ENCODE measurements at regions not wholly inside any gene's neighbourhood (a gene's known extent, or its start where the extent isn't known, plus 50 kb on each side); places are given as distances from the start of the nearest gene placed in this dataset.

GRCh38 chr6:7664003-7664402 lies 61.9 kb upstream of the BMP6 start:
- no peaks in the 10 kb centered on the region for H3K27me3 ChIP-seq (ENCODE audit: insufficient read depth, low read length, poor library complexity, severe bottlenecking)
- no peaks in the 10 kb centered on the region for H3K36me3 Mint-ChIP-seq
- no peak for DNase-seq
- no peaks in the 10 kb centered on the region for H3K4me1 ChIP-seq (ENCODE audit: insufficient read depth, low read length)
- H3K36me3 ChIP-seq (ENCODE audit: insufficient read depth, low read length): no peaks in the 10 kb centered on the region
- no peak overlapping the region for H3K27ac Mint-ChIP-seq
- POLR2A ChIA-PET: no interaction called here
- CTCF ChIA-PET: no interaction called here
- H3K9me3 Mint-ChIP-seq: peaks cover 0 to 4% (median 0%) of the 10 kb centered on the region in 5 donors
- no peak overlapping the region for H3K27ac ChIP-seq (ENCODE audit: low read depth, low read length)
- H3K9me3 ChIP-seq (ENCODE audit: low read length): no peaks in the 10 kb centered on the region
- no peaks in the 10 kb centered on the region for H3K4me1 Mint-ChIP-seq
- no peak overlapping the region for H3K4me3 Mint-ChIP-seq
- H3K4me3 ChIP-seq (ENCODE audit: low read length): no peak overlapping the region
- H3K27me3 Mint-ChIP-seq: peaks cover 10 to 39% of the 10 kb centered on the region in 2 donors

DNA sequence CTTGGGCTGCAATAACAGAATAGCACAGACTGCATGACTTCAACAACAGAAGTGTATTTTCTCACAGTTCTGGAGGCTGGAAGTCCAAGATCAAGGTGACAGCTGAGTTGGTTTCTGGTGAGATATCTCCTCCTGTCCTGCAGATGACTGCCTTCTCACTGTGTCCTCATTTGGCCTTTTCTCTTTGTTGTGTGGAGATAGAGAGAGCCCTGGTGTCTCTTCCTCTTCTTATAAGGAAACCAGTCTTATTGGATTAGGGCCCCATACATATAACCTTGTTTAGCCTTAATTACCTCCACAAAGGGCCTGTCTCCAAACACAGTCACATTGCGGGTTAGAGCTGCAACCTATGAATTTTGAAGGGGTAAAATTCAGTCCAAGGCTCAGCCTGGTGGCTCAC lies 57.0 kb upstream of the BMP6 start:
- CTCF ChIA-PET: no interaction called here
- DNase-seq: no peak
- Histone ChIP-seq H3K9me3 (ENCODE audit: low read length) (no peaks in the 10 kb centered on the region), H3K27ac (ENCODE audit: low read depth, low read length) (no peak overlapping the region), H3K27me3 (ENCODE audit: insufficient read depth, low read length, poor library complexity, severe bottlenecking) (no peaks in the 10 kb centered on the region), H3K4me3 (ENCODE audit: low read length) (no peak overlapping the region), H3K4me1 (ENCODE audit: insufficient read depth, low read length) (no peaks in the 10 kb centered on the region), H3K36me3 (ENCODE audit: insufficient read depth, low read length) (no peaks in the 10 kb centered on the region)
- peaks cover 2 to 21% of the 10 kb centered on the region in 2 donors for H3K27me3 Mint-ChIP-seq
- H3K4me3 Mint-ChIP-seq: no peak overlapping the region
- H3K9me3 Mint-ChIP-seq: peaks cover 0 to 5% (median 0%) of the 10 kb centered on the region in 5 donors
- no peak overlapping the region for H3K27ac Mint-ChIP-seq
- H3K36me3 Mint-ChIP-seq: no peaks in the 10 kb centered on the region
- H3K4me1 Mint-ChIP-seq: no peaks in the 10 kb centered on the region
- POLR2A ChIA-PET: no interaction called here

DNA sequence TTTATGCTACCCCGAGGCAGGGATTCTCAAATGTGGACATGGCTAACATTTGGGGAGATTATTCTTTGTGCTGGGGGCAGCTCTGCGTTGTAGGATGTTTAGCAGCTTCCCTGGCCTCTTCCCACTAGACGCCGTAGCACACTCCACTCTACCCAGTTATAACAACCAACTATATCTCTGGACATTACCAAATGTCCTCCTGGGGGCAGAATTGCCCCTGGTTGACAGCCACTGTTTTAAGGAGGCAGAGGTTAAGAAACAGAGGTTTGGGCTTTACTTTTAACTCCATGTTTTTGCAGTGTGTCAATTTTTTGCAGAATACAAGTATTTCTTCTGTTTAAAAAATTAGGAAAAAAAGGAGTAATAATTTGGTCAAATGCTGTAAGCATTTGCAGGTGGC lies 56.2 kb upstream of the BMP6 start:
- Histone ChIP-seq H3K27ac (ENCODE audit: low read depth, low read length) (no peak overlapping the region), H3K27me3 (ENCODE audit: insufficient read depth, low read length, poor library complexity, severe bottlenecking) (no peaks in the 10 kb centered on the region), H3K36me3 (ENCODE audit: insufficient read depth, low read length) (no peaks in the 10 kb centered on the region), H3K4me1 (ENCODE audit: insufficient read depth, low read length) (no peaks in the 10 kb centered on the region), H3K9me3 (ENCODE audit: low read length) (no peaks in the 10 kb centered on the region), H3K4me3 (ENCODE audit: low read length) (no peak overlapping the region)
- Mint-ChIP-seq H3K27ac (no peak overlapping the region), H3K9me3 (peaks cover 0 to 5% (median 0%) of the 10 kb centered on the region in 5 donors), H3K4me3 (no peak overlapping the region), H3K27me3 (peaks cover 2 to 22% of the 10 kb centered on the region in 2 donors), H3K4me1 (no peaks in the 10 kb centered on the region), H3K36me3 (no peaks in the 10 kb centered on the region)
- no peak for DNase-seq
- ChIA-PET CTCF (no interaction called here), POLR2A (interaction anchor here (0.7 kb wide), 1 partner anchor 337 kb away, joined by 6 read pairs; no protein-coding TSS in a partner anchor)

- Histone ChIP-seq H3K36me3 (ENCODE audit: insufficient read depth, low read length) (no peaks in the 10 kb centered on the region), H3K4me3 (ENCODE audit: low read length) (no peak overlapping the region), H3K4me1 (ENCODE audit: insufficient read depth, low read length) (no peaks in the 10 kb centered on the region), H3K27me3 (ENCODE audit: insufficient read depth, low read length, poor library complexity, severe bottlenecking) (no peaks in the 10 kb centered on the region), H3K9me3 (ENCODE audit: low read length) (no peaks in the 10 kb centered on the region), H3K27ac (ENCODE audit: low read depth, low read length) (no peak overlapping the region)
- Mint-ChIP-seq H3K27me3 (peaks cover 4 to 29% of the 10 kb centered on the region in 2 donors), H3K27ac (no peak overlapping the region), H3K4me3 (no peak overlapping the region), H3K36me3 (no peaks in the 10 kb centered on the region), H3K4me1 (no peaks in the 10 kb centered on the region), H3K9me3 (peaks cover 0 to 3% (median 0%) of the 10 kb centered on the region in 5 donors)
- ChIA-PET CTCF (no interaction called here), POLR2A (no interaction called here)
- no peak for DNase-seq
Measured at GRCh38 chr6:7671076-7671475, 54.8 kb upstream of the BMP6 start.

GRCh38 chr6:7671581-7671980 lies 54.3 kb upstream of the BMP6 start:
- Histone ChIP-seq H3K27me3 (ENCODE audit: insufficient read depth, low read length, poor library complexity, severe bottlenecking) (no peaks in the 10 kb centered on the region), H3K4me3 (ENCODE audit: low read length) (no peak overlapping the region), H3K27ac (ENCODE audit: low read depth, low read length) (no peak overlapping the region), H3K4me1 (ENCODE audit: insufficient read depth, low read length) (no peaks in the 10 kb centered on the region), H3K36me3 (ENCODE audit: insufficient read depth, low read length) (no peaks in the 10 kb centered on the region), H3K9me3 (ENCODE audit: low read length) (no peaks in the 10 kb centered on the region)
- ChIA-PET POLR2A (no interaction called here), CTCF (no interaction called here)
- no peaks in the 10 kb centered on the region for H3K4me1 Mint-ChIP-seq
- H3K27ac Mint-ChIP-seq: no peak overlapping the region
- H3K36me3 Mint-ChIP-seq: no peaks in the 10 kb centered on the region
- H3K27me3 Mint-ChIP-seq: peaks cover 4 to 27% of the 10 kb centered on the region in 2 donors
- peaks cover 0 to 3% (median 0%) of the 10 kb centered on the region in 5 donors for H3K9me3 Mint-ChIP-seq
- DNase-seq: no peak
- no peak overlapping the region for H3K4me3 Mint-ChIP-seq

GRCh38 chr6:7672066-7673062 lies 53.5 kb upstream of the BMP6 start:
- Histone ChIP-seq H3K27me3 (ENCODE audit: insufficient read depth, low read length, poor library complexity, severe bottlenecking) (no peaks in the 10 kb centered on the region), H3K9me3 (ENCODE audit: low read length) (no peaks in the 10 kb centered on the region), H3K4me3 (ENCODE audit: low read length) (no peak overlapping the region), H3K4me1 (ENCODE audit: insufficient read depth, low read length) (no peaks in the 10 kb centered on the region), H3K36me3 (ENCODE audit: insufficient read depth, low read length) (no peaks in the 10 kb centered on the region), H3K27ac (ENCODE audit: low read depth, low read length) (no peak overlapping the region)
- no peak for DNase-seq
- no peaks in the 10 kb centered on the region for H3K4me1 Mint-ChIP-seq
- H3K27ac Mint-ChIP-seq: no peak overlapping the region
- H3K27me3 Mint-ChIP-seq: peaks cover 4 to 21% of the 10 kb centered on the region in 2 donors
- H3K9me3 Mint-ChIP-seq: peaks cover 0 to 3% (median 0%) of the 10 kb centered on the region in 5 donors
- CTCF ChIA-PET: no interaction called here
- no peak overlapping the region for H3K4me3 Mint-ChIP-seq
- no peaks in the 10 kb centered on the region for H3K36me3 Mint-ChIP-seq
- POLR2A ChIA-PET: no interaction called here

GRCh38 chr6:7673063-7673536 lies 52.8 kb upstream of the BMP6 start:
- Histone ChIP-seq H3K4me3 (ENCODE audit: low read length) (no peak overlapping the region), H3K36me3 (ENCODE audit: insufficient read depth, low read length) (no peaks in the 10 kb centered on the region), H3K27me3 (ENCODE audit: insufficient read depth, low read length, poor library complexity, severe bottlenecking) (no peaks in the 10 kb centered on the region), H3K27ac (ENCODE audit: low read depth, low read length) (no peak overlapping the region), H3K9me3 (ENCODE audit: low read length) (no peaks in the 10 kb centered on the region), H3K4me1 (ENCODE audit: insufficient read depth, low read length) (no peaks in the 10 kb centered on the region)
- ChIA-PET POLR2A (no interaction called here), CTCF (no interaction called here)
- no peak for DNase-seq
- Mint-ChIP-seq H3K4me1 (no peaks in the 10 kb centered on the region), H3K27ac (no peak overlapping the region), H3K9me3 (peaks cover 0 to 3% (median 0%) of the 10 kb centered on the region in 5 donors), H3K4me3 (no peak overlapping the region), H3K36me3 (no peaks in the 10 kb centered on the region), H3K27me3 (peaks cover 4 to 20% of the 10 kb centered on the region in 2 donors)

DNA sequence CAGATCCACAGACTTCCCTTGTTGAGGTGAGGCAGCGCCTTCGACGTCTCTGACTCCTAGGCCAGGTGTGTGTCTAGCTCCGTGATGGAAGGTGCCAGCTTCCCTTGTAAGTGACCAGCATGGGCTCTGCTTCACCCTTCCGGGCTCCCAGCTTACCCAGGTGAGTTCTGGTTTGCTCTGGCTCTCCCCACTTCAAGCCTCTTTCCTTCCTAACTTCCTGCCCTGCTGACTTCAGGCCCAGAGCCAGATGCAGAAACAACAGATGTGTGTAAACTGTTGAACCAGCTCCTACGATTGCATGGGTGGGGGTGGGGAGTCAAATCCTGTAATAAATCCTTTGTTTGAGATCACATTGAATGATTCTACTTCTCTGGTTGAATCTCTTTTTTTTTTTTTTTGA lies 51.6 kb upstream of the BMP6 start:
- Mint-ChIP-seq H3K36me3 (no peaks in the 10 kb centered on the region), H3K4me3 (no peak overlapping the region), H3K27ac (no peak overlapping the region), H3K9me3 (peaks cover 0 to 3% (median 0%) of the 10 kb centered on the region in 5 donors), H3K27me3 (peaks cover 8 to 25% of the 10 kb centered on the region in 2 donors), H3K4me1 (no peaks in the 10 kb centered on the region)
- no peaks in the 10 kb centered on the region for H3K36me3 ChIP-seq (ENCODE audit: insufficient read depth, low read length)
- no peak for DNase-seq
- H3K9me3 ChIP-seq (ENCODE audit: low read length): no peaks in the 10 kb centered on the region
- POLR2A ChIA-PET: no interaction called here
- no peaks in the 10 kb centered on the region for H3K4me1 ChIP-seq (ENCODE audit: insufficient read depth, low read length)
- H3K27me3 ChIP-seq (ENCODE audit: insufficient read depth, low read length, poor library complexity, severe bottlenecking): no peaks in the 10 kb centered on the region
- no peak overlapping the region for H3K27ac ChIP-seq (ENCODE audit: low read depth, low read length)
- no peak overlapping the region for H3K4me3 ChIP-seq (ENCODE audit: low read length)
- CTCF ChIA-PET: interaction anchor here (1.2 kb wide), 1 partner anchor 11 kb away, joined by 3 read pairs; no protein-coding TSS in a partner anchor
